ENCODE measurements at regions not wholly inside any gene's neighbourhood (a gene's known extent, or its start where the extent isn't known, plus 50 kb on each side); places are given as distances from the start of the nearest gene placed in this dataset.
A peak's percentile ranks its signal among the peaks of the same experiment; 100 is the strongest.

- DNase-seq (ENCODE audit: low read depth in 4 of 4, low spot score in 2 of 4): no peak
These were observed 341.9 kb upstream of the DCC start for GRCh38 chr18:51998066-51998465.

- DNase-seq (ENCODE audit: low read depth in 4 of 4, low spot score in 2 of 4): no peak
These were observed 341.3 kb upstream of the DCC start for GRCh38 chr18:51998711-51999110.

GRCh38 chr18:51999351-51999750, 340.6 kb upstream of the DCC start:
- DNase-seq (ENCODE audit: low read depth in 4 of 4, low spot score in 2 of 4): no peak

- no peak for DNase-seq (ENCODE audit: low read depth in 4 of 4, low spot score in 2 of 4)
These were observed 339.6 kb upstream of the DCC start for GRCh38 chr18:52000435-52000834.

- DNase-seq (ENCODE audit: low read depth in 4 of 4, low spot score in 2 of 4): no peak
These were observed 338.9 kb upstream of the DCC start for GRCh38 chr18:52001106-52001505.

GRCh38 chr18:52002600-52002999, 337.4 kb upstream of the DCC start:
- DNase-seq (ENCODE audit: low read depth in 4 of 4, low spot score in 2 of 4): no peak

- DNase-seq (ENCODE audit: low read depth in 4 of 4, low spot score in 2 of 4): no peak
These were observed 332.9 kb upstream of the DCC start for GRCh38 chr18:52007105-52007504.

- DNase-seq (ENCODE audit: low read depth in 4 of 4, low spot score in 2 of 4): no peak
These were observed 331.7 kb upstream of the DCC start for GRCh38 chr18:52008330-52008729.

GRCh38 chr18:52008736-52009135, 331.3 kb upstream of the DCC start:
- DNase-seq (ENCODE audit: low read depth in 4 of 4, low spot score in 2 of 4): no peak

GRCh38 chr18:52009958-52010357, 330.0 kb upstream of the DCC start:
- no peak for DNase-seq (ENCODE audit: low read depth in 4 of 4, low spot score in 2 of 4)

GRCh38 chr18:52045946-52046675, 293.9 kb upstream of the DCC start:
- no peak for DNase-seq (ENCODE audit: low read depth in 4 of 4, low spot score in 2 of 4)

GRCh38 chr18:52046842-52047241, 293.2 kb upstream of the DCC start:
- no peak for DNase-seq (ENCODE audit: low read depth in 4 of 4, low spot score in 2 of 4)

GRCh38 chr18:52054324-52054723, 285.7 kb upstream of the DCC start:
- no peak for DNase-seq (ENCODE audit: low read depth in 4 of 4, low spot score in 2 of 4)

- DNase-seq (ENCODE audit: low read depth in 4 of 4, low spot score in 2 of 4): no peak
These were observed 279.2 kb upstream of the DCC start for GRCh38 chr18:52060607-52061304.

GRCh38 chr18:52063923-52064322, 276.1 kb upstream of the DCC start:
- DNase-seq (ENCODE audit: low read depth in 4 of 4, low spot score in 2 of 4): no peak

GRCh38 chr18:52069201-52069600, 270.8 kb upstream of the DCC start:
- no peak for DNase-seq (ENCODE audit: low read depth in 4 of 4, low spot score in 2 of 4)

- DNase-seq (ENCODE audit: low read depth in 4 of 4, low spot score in 2 of 4): peak in 2 of 4 donors; percentile 11 to 36
These were observed 269.7 kb upstream of the DCC start for GRCh38 chr18:52070291-52070756.

- no peak for DNase-seq (ENCODE audit: low read depth in 4 of 4, low spot score in 2 of 4)
These were observed 262.6 kb upstream of the DCC start for GRCh38 chr18:52077251-52077983.

GRCh38 chr18:52082246-52082645, 257.8 kb upstream of the DCC start:
- DNase-seq (ENCODE audit: low read depth in 4 of 4, low spot score in 2 of 4): no peak

- no peak for DNase-seq (ENCODE audit: low read depth in 4 of 4, low spot score in 2 of 4)
These were observed 252.9 kb upstream of the DCC start for GRCh38 chr18:52087140-52087539.

GRCh38 chr18:52090005-52090404, 250.0 kb upstream of the DCC start:
- no peak for DNase-seq (ENCODE audit: low read depth in 4 of 4, low spot score in 2 of 4)

GRCh38 chr18:52093171-52093570, 246.8 kb upstream of the DCC start:
- no peak for DNase-seq (ENCODE audit: low read depth in 4 of 4, low spot score in 2 of 4)
